ENCODE measurements at regions not wholly inside any gene's neighbourhood (a gene's known extent, or its start where the extent isn't known, plus 50 kb on each side); places are given as distances from the start of the nearest gene placed in this dataset.

DNA sequence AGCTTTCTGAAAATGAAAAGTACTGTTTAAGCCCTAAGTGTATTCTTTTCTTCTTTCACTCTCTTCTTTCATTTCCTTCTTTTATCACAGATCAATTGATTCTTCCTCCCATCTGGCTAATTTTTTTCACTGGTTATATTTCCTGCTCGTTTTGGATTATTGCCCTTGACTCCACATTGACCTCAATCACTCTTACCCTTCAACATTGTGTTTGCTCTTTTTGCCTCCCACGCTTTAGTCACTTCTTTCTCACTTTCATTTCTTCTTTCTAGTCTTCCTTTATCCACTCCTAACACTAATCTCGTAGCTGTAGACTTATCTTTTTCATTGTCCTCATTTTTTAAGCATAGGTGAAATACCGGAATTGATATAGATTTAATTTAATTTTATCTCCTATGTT lies 320.3 kb upstream of the VRK2 start:
- TF ChIP-seq, protein P1, sequence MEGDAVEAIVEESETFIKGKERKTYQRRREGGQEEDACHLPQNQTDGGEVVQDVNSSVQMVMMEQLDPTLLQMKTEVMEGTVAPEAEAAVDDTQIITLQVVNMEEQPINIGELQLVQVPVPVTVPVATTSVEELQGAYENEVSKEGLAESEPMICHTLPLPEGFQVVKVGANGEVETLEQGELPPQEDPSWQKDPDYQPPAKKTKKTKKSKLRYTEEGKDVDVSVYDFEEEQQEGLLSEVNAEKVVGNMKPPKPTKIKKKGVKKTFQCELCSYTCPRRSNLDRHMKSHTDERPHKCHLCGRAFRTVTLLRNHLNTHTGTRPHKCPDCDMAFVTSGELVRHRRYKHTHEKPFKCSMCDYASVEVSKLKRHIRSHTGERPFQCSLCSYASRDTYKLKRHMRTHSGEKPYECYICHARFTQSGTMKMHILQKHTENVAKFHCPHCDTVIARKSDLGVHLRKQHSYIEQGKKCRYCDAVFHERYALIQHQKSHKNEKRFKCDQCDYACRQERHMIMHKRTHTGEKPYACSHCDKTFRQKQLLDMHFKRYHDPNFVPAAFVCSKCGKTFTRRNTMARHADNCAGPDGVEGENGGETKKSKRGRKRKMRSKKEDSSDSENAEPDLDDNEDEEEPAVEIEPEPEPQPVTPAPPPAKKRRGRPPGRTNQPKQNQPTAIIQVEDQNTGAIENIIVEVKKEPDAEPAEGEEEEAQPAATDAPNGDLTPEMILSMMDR (IDR thresholded peaks at IDR 0.05), result no peak
- no peak for TF ChIP-seq POLR2A (IDR thresholded peaks at IDR 0.05)
